Testis (tissue), 2 donors: ENCODE measurements at regions not wholly inside any gene's neighbourhood (a gene's known extent, or its start where the extent isn't known, plus 50 kb on each side); places are given as distances from the start of the nearest gene placed in this dataset.

ENCODE experiments used
- POLR2A ChIP-seq: fragments of 450-650 bp; IDR thresholded peaks from one replicate; pipeline ENCODE4 v1.6.1; 2017; ENCODE audit warnings: antibody characterized with exemption, mild to moderate bottlenecking, moderate library complexity
- TF ChIP-seq, protein P1 (sequence below), 3 experiments: fragments of 450-650 bp in 2 of 3; fragments of 200-600 bp in 1 of 3; sonication (generic) in 1 of 3; IDR thresholded peaks; one replicate each; pipeline ENCODE4 v1.5.1; 2016 to 2019; ENCODE audit warnings: antibody characterized with exemption in 3 of 3, mild to moderate bottlenecking in 2 of 3, moderate library complexity in 1 of 3

DNA sequence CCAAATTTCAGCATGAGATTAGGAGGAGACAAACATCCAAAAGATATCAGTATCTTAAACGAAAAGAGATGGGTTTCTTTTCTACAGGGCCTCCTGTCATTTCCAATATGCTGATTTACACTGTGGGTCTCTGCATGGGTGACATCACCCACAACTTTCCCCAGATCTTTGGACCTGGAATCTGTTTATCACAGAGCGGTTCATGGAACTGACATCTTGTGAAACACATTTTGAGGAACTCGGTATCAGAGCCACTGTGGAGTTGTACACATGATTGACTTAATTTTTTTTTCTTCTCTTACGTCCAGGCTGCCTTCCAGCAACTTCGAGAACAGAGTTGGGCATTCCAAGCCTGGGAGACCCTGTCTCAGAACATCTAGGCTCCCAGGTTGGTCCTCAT is 80.2 kb upstream of the SERP2 start:
- TF ChIP-seq, protein P1, sequence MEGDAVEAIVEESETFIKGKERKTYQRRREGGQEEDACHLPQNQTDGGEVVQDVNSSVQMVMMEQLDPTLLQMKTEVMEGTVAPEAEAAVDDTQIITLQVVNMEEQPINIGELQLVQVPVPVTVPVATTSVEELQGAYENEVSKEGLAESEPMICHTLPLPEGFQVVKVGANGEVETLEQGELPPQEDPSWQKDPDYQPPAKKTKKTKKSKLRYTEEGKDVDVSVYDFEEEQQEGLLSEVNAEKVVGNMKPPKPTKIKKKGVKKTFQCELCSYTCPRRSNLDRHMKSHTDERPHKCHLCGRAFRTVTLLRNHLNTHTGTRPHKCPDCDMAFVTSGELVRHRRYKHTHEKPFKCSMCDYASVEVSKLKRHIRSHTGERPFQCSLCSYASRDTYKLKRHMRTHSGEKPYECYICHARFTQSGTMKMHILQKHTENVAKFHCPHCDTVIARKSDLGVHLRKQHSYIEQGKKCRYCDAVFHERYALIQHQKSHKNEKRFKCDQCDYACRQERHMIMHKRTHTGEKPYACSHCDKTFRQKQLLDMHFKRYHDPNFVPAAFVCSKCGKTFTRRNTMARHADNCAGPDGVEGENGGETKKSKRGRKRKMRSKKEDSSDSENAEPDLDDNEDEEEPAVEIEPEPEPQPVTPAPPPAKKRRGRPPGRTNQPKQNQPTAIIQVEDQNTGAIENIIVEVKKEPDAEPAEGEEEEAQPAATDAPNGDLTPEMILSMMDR (IDR thresholded peaks at IDR 0.05), result no peak
- no peak for TF ChIP-seq POLR2A
